ENCODE measurements at regions not wholly inside any gene's neighbourhood (a gene's known extent, or its start where the extent isn't known, plus 50 kb on each side); places are given as distances from the start of the nearest gene placed in this dataset.
"Not testable (repeated sequence)": the region's sequence is repeated elsewhere in the genome, so short reads cannot be mapped to it uniquely, and the experiment has no call there.

- no peak for ATAC-seq
- no peak for DNase-seq
- TF ChIP-seq, protein P1, sequence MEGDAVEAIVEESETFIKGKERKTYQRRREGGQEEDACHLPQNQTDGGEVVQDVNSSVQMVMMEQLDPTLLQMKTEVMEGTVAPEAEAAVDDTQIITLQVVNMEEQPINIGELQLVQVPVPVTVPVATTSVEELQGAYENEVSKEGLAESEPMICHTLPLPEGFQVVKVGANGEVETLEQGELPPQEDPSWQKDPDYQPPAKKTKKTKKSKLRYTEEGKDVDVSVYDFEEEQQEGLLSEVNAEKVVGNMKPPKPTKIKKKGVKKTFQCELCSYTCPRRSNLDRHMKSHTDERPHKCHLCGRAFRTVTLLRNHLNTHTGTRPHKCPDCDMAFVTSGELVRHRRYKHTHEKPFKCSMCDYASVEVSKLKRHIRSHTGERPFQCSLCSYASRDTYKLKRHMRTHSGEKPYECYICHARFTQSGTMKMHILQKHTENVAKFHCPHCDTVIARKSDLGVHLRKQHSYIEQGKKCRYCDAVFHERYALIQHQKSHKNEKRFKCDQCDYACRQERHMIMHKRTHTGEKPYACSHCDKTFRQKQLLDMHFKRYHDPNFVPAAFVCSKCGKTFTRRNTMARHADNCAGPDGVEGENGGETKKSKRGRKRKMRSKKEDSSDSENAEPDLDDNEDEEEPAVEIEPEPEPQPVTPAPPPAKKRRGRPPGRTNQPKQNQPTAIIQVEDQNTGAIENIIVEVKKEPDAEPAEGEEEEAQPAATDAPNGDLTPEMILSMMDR (IDR thresholded peaks at IDR 0.05): no peak
- Histone ChIP-seq H3K36me3 (no peaks in the 10 kb centered on the region), H3K4me3 (no peak overlapping the region), H3K4me1 (no peaks in the 10 kb centered on the region), H3K9me3 (no peaks in the 10 kb centered on the region), H3K27me3 (peaks cover 0 to 17% (median 0%) of the 10 kb centered on the region in 7 donors), H3K27ac (no peak overlapping the region)
- intact Hi-C loops (cut with DNase I): no loop called here
- 69 to 77% methylated on average over 3 of the region's 3 CpGs for WGBS, 2 donors
Observed at GRCh38 chr7:24395512-24395911, 111.5 kb downstream of the NPY start.

- H3K4me3 ChIP-seq; intact Hi-C loops (cut with DNase I); H3K36me3 ChIP-seq; H3K9me3 ChIP-seq; DNase-seq; H3K27ac ChIP-seq; ATAC-seq; H3K4me1 ChIP-seq: not testable (repeated sequence)
- WGBS, 2 donors: 43 to 65% methylated on average over 6 to 7 of the region's 13 CpGs
- peaks cover 0 to 16% (median 0%) of the 10 kb centered on the region in 7 donors for H3K27me3 ChIP-seq
Observed at GRCh38 chr7:24396387-24396786, 112.4 kb downstream of the NPY start.

GRCh38 chr7:24401628-24402593 lies 117.9 kb downstream of the NPY start:
- Histone ChIP-seq H3K4me3 (no peak overlapping the region), H3K27me3 (peaks cover 0 to 4% (median 0%) of the 10 kb centered on the region in 7 donors), H3K36me3 (no peaks in the 10 kb centered on the region), H3K4me1 (no peaks in the 10 kb centered on the region), H3K9me3 (no peaks in the 10 kb centered on the region), H3K27ac (no peak overlapping the region)
- ATAC-seq (peak in 1 of 8 donors; percentile 45), DNase-seq (no peak)
- WGBS, 2 donors: 34 to 39% methylated on average over 13 of the region's 15 CpGs
- TF ChIP-seq, protein P1 (IDR thresholded peaks at IDR 0.05): peak in 8 of 9 donors; percentile 9 to 57 (median 44)
- intact Hi-C loops (cut with DNase I): loop anchor here in 5 of 10 donors (5.0 to 10.0 kb wide), 2 partner anchors 263 to 265 kb away; no protein-coding TSS in a partner anchor

GRCh38 chr7:24402655-24403054 lies 118.7 kb downstream of the NPY start:
- whole genome bisulfite sequencing, 2 donors: 81 to 86% methylated on average over 4 of the region's 4 CpGs
- Histone ChIP-seq H3K36me3 (no peaks in the 10 kb centered on the region), H3K4me3 (no peak overlapping the region), H3K4me1 (no peaks in the 10 kb centered on the region), H3K9me3 (no peaks in the 10 kb centered on the region), H3K27ac (no peak overlapping the region), H3K27me3 (peaks cover 0 to 4% (median 0%) of the 10 kb centered on the region in 7 donors)
- intact Hi-C loops (cut with DNase I): loop anchor here in 5 of 10 donors (5.0 to 10.0 kb wide), 2 partner anchors 262 to 265 kb away; no protein-coding TSS in a partner anchor
- ATAC-seq (no peak), DNase-seq (no peak)
- TF ChIP-seq, protein P1 (IDR thresholded peaks at IDR 0.05): no peak
